ENCODE measurements at regions not wholly inside any gene's neighbourhood (a gene's known extent, or its start where the extent isn't known, plus 50 kb on each side); places are given as distances from the start of the nearest gene placed in this dataset.

DNA sequence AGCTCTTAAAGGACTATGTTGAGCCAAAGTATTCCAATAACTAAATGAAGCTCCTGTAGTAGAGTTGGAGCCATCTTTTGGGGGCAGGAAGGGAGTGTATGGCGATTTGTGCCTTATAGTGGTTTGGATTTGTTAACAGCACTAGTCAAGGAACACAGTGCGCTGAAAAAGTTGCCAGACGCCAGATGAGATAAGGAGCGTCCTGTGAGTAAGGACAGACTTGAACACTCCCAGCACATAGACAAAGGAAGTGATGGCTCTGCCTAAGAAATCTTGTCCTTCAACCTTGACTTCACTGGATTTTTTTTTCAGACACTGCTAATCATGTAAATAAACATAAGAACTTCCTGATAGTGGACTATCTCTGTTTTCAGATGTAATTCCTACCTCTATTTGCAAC lies 136.9 kb downstream of the TRMT11 start:
- peak overlapping the region; percentile 45 for H3K4me2 ChIP-seq (ENCODE audit: low read length)
- H3K9me3 ChIP-seq (ENCODE audit: control insufficient read depth, low read length) = no peaks in the 10 kb centered on the region
- TF ChIP-seq, protein P1, sequence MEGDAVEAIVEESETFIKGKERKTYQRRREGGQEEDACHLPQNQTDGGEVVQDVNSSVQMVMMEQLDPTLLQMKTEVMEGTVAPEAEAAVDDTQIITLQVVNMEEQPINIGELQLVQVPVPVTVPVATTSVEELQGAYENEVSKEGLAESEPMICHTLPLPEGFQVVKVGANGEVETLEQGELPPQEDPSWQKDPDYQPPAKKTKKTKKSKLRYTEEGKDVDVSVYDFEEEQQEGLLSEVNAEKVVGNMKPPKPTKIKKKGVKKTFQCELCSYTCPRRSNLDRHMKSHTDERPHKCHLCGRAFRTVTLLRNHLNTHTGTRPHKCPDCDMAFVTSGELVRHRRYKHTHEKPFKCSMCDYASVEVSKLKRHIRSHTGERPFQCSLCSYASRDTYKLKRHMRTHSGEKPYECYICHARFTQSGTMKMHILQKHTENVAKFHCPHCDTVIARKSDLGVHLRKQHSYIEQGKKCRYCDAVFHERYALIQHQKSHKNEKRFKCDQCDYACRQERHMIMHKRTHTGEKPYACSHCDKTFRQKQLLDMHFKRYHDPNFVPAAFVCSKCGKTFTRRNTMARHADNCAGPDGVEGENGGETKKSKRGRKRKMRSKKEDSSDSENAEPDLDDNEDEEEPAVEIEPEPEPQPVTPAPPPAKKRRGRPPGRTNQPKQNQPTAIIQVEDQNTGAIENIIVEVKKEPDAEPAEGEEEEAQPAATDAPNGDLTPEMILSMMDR (IDR thresholded peaks at IDR 0.05) = no peak
- peaks cover 3% of the 10 kb centered on the region for H3K4me1 ChIP-seq
- H3K9ac ChIP-seq = no peak overlapping the region
- H2AFZ ChIP-seq = peak overlapping the region; percentile 14
- H3K79me2 ChIP-seq = no peaks in the 10 kb centered on the region
- H3K36me3 ChIP-seq (ENCODE audit: control insufficient read depth, insufficient read depth, low read length) = no peaks in the 10 kb centered on the region
- no peak overlapping the region for H3K4me3 ChIP-seq (ENCODE audit: low read depth, low read length)
- no peaks in the 10 kb centered on the region for H3K27me3 ChIP-seq (ENCODE audit: control insufficient read depth, insufficient read depth, low read length)
- no peak overlapping the region for H3K27ac ChIP-seq

DNA sequence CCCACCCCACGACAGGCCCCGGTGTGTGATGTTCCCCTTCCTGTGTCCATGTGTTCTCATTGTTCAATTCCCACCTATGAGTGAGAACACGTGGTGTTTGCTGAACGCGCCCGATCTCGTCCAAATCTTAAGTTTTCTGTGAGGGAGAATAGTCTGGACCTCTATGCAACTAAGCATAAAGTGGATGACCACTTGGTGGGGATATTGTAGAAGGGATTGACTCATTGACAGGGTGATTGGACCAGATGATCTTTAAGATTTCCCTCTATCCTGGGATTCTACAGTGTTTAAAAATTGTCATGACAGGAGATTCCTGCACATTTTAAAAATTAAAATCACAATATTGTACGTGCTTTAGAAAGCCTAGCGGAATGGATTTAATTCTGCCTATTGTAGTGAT lies 141.3 kb downstream of the TRMT11 start:
- Histone ChIP-seq H3K9ac (no peak overlapping the region), H3K36me3 (ENCODE audit: control insufficient read depth, insufficient read depth, low read length) (no peaks in the 10 kb centered on the region), H2AFZ (no peak overlapping the region), H3K27ac (no peak overlapping the region), H3K79me2 (no peaks in the 10 kb centered on the region), H3K9me3 (ENCODE audit: control insufficient read depth, low read length) (no peaks in the 10 kb centered on the region), H3K4me2 (ENCODE audit: low read length) (no peak overlapping the region), H3K4me1 (peaks cover under 1% of the 10 kb centered on the region), H3K4me3 (ENCODE audit: low read depth, low read length) (no peak overlapping the region), H3K27me3 (ENCODE audit: control insufficient read depth, insufficient read depth, low read length) (no peaks in the 10 kb centered on the region)
- TF ChIP-seq, protein P1 (IDR thresholded peaks at IDR 0.05) = peak; percentile 13

DNA sequence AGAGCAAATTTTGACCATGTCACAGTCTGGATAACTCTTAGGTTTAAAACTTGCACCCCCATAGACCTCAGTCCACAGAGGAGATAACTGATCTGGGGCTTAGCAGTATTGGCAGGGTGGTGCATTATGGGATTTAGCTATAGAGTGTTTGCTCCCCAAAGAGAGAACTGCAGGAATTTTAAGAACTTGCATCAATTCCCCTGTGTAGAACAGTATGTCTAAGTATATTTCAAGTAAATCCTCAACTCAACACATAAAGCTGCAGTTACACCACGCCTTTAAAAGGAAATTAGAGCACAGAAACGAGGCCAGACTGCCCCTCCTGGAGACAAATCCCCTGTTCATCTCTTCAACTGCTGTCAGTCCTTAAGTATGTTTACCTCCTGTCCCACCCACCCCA lies 144.9 kb downstream of the TRMT11 start:
- TF ChIP-seq, protein P1 (IDR thresholded peaks at IDR 0.05) = no peak
- H3K9ac ChIP-seq = no peak overlapping the region
- no peaks in the 10 kb centered on the region for H3K9me3 ChIP-seq (ENCODE audit: control insufficient read depth, low read length)
- no peak overlapping the region for H3K4me3 ChIP-seq (ENCODE audit: low read depth, low read length)
- no peak overlapping the region for H2AFZ ChIP-seq
- no peaks in the 10 kb centered on the region for H3K27me3 ChIP-seq (ENCODE audit: control insufficient read depth, insufficient read depth, low read length)
- H3K27ac ChIP-seq = no peak overlapping the region
- no peak overlapping the region for H3K4me2 ChIP-seq (ENCODE audit: low read length)
- no peaks in the 10 kb centered on the region for H3K36me3 ChIP-seq (ENCODE audit: control insufficient read depth, insufficient read depth, low read length)
- H3K79me2 ChIP-seq = no peaks in the 10 kb centered on the region
- H3K4me1 ChIP-seq = no peaks in the 10 kb centered on the region

DNA sequence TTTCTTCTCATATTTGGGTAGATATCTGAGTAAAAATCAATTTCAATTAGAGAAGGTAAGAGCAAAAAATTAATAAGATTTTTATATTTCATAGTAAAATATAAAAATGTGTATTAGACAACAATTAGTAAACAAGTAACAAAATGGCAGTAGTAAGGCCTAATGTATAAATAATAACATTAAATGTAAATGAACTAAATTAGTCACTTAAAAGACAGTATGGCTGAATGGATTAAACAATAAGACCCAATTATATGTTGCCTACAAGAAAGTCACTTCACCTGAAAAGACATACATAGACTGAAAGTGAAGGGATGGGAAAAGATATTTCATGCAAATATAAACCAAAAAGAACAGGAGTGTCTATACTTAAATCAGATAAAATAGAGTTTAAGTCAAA lies 147.6 kb downstream of the TRMT11 start:
- H3K27ac ChIP-seq = no peak overlapping the region
- H3K79me2 ChIP-seq = no peaks in the 10 kb centered on the region
- no peaks in the 10 kb centered on the region for H3K27me3 ChIP-seq (ENCODE audit: control insufficient read depth, insufficient read depth, low read length)
- H2AFZ ChIP-seq = no peak overlapping the region
- H3K9me3 ChIP-seq (ENCODE audit: control insufficient read depth, low read length) = no peaks in the 10 kb centered on the region
- H3K4me1 ChIP-seq = no peaks in the 10 kb centered on the region
- no peak overlapping the region for H3K4me2 ChIP-seq (ENCODE audit: low read length)
- TF ChIP-seq, protein P1 (IDR thresholded peaks at IDR 0.05) = no peak
- H3K4me3 ChIP-seq (ENCODE audit: low read depth, low read length) = no peak overlapping the region
- H3K9ac ChIP-seq = no peak overlapping the region
- H3K36me3 ChIP-seq (ENCODE audit: control insufficient read depth, insufficient read depth, low read length) = no peaks in the 10 kb centered on the region

DNA sequence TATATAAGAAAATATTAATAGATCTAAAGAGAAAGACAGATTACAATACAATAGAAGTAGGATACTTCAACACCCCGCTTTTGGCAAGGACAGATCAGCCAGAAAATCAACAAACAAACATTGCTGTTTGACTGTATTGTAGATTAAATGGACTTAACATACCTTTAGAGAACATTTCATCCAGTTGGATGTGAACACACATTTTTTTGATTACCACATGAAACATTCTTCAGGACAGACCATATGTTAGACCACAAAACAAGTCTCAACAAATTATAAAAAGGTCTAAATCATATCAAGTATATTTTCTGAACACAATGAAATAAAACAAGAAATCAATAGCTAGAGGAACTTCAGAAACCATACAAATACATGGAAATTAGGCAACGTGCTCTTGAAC lies 148.2 kb downstream of the TRMT11 start:
- TF ChIP-seq, protein P1 (IDR thresholded peaks at IDR 0.05) = no peak
- no peak overlapping the region for H3K27ac ChIP-seq
- H2AFZ ChIP-seq = no peak overlapping the region
- H3K27me3 ChIP-seq (ENCODE audit: control insufficient read depth, insufficient read depth, low read length) = no peaks in the 10 kb centered on the region
- no peaks in the 10 kb centered on the region for H3K4me1 ChIP-seq
- H3K9ac ChIP-seq = no peak overlapping the region
- H3K9me3 ChIP-seq (ENCODE audit: control insufficient read depth, low read length) = no peaks in the 10 kb centered on the region
- H3K79me2 ChIP-seq = no peaks in the 10 kb centered on the region
- no peak overlapping the region for H3K4me2 ChIP-seq (ENCODE audit: low read length)
- H3K36me3 ChIP-seq (ENCODE audit: control insufficient read depth, insufficient read depth, low read length) = no peaks in the 10 kb centered on the region
- H3K4me3 ChIP-seq (ENCODE audit: low read depth, low read length) = no peak overlapping the region

All from parathyroid adenoma (tissue), 2 donors.